Panc1 (cell line): ENCODE measurements at regions not wholly inside any gene's neighbourhood (a gene's known extent, or its start where the extent isn't known, plus 50 kb on each side); places are given as distances from the start of the nearest gene placed in this dataset.

Experiments used
- ATAC-seq: fragments of 200-7000 bp; cut with Tn5 transposase; 2 replicates; pipeline ENCODE4 v1.9.1; 2020; ENCODE audit warnings: mild to moderate bottlenecking, moderate library complexity
- BruUV-seq: library from RNA; stranded (reverse); fragments of 400-500 nt; replicated peaks from 2 replicates; lab custom pipeline; 2021; lab: Mats Ljungman, UMichigan
- CTCF ChIA-PET: fragments of 300-600 bp; sonication (Branson Sonifier 250); formaldehyde crosslinking; loops from one replicate; lab custom pipeline; 2022; ENCODE audit warnings: antibody characterized with exemption; lab: Charles Lee
- POLR2A ChIA-PET: fragments of 300-600 bp; sonication (Branson Sonifier 250); formaldehyde crosslinking; loops from one replicate; lab custom pipeline; 2022; ENCODE audit warnings: antibody characterized with exemption; lab: Charles Lee
- DNase-seq: peaks from one replicate; pipeline ENCODE4 v3.0.0-alpha.2; 2010; ENCODE audit warnings: low read depth, low spot score
- H3K27ac ChIP-seq: 2 replicates; pipeline ENCODE4 v1.5.1; 2011; ENCODE audit warnings: mild to moderate bottlenecking, low read length, inconsistent platforms
- H3K27me3 ChIP-seq: fragments of 200-500 bp; sonication (Bioruptor generic); 2 replicates; pipeline ENCODE4 v1.6.0; 2014; ENCODE audit warnings: low read length, inconsistent platforms; ENCODE audit not compliant: control insufficient read depth, insufficient read depth
- H3K36me3 ChIP-seq: fragments of 200-500 bp; sonication (Bioruptor generic); 2 replicates; pipeline ENCODE4 v1.5.1; 2014; ENCODE audit warnings: inconsistent platforms, mild to moderate bottlenecking, low read length, moderate library complexity; ENCODE audit not compliant: control insufficient read depth, insufficient read depth
- H3K4me1 ChIP-seq: 2 replicates; pipeline ENCODE4 v1.5.1; 2011; ENCODE audit warnings: inconsistent platforms, mild to moderate bottlenecking, low read length, moderate library complexity; ENCODE audit not compliant: control insufficient read depth, insufficient read depth
- H3K4me3 ChIP-seq, 2 experiments: 2 replicates each; pipeline ENCODE4 v1.5.1; 2011 to 2012; ENCODE audit warnings: low read depth in 2 of 2, low read length in 2 of 2, mild to moderate bottlenecking in 2 of 2, inconsistent platforms in 1 of 2, moderate library complexity in 1 of 2
- H3K9me3 ChIP-seq: fragments of 200-500 bp; sonication (Bioruptor generic); 2 replicates; pipeline ENCODE4 v1.5.1; 2014; ENCODE audit warnings: low read depth, mild to moderate bottlenecking, inconsistent platforms, low read length, moderate library complexity; ENCODE audit not compliant: control insufficient read depth, insufficient read depth
- POLR2AphosphoS5 ChIP-seq: IDR thresholded peaks from 2 replicates; pipeline ENCODE4 v1.6.1; 2012; ENCODE audit warnings: mild to moderate bottlenecking, low read depth, low read length, moderate library complexity
- SIN3A ChIP-seq: IDR thresholded peaks from 2 replicates; pipeline ENCODE4 v1.6.1; 2012; ENCODE audit warnings: low read depth, mild to moderate bottlenecking, low read length, moderate library complexity, borderline replicate concordance; ENCODE audit not compliant: insufficient read depth
- TCF7L2 ChIP-seq: IDR thresholded peaks from 2 replicates; pipeline ENCODE4 v1.6.1; 2011; ENCODE audit warnings: mild to moderate bottlenecking, low read depth, low read length, inconsistent platforms
- in situ Hi-C: cut with HindIII; loops from 2 replicates; pipeline ENCODE4 v1.10.0; 2016; ENCODE audit warnings: low sequenced_read_pairs, low pct_unique_long_range_greater_than_20kb
- intact Hi-C: fragments of 100-400 bp; cut with micrococcal nuclease; formaldehyde crosslinking; loops from one replicate; pipeline ENCODE4 v1.10.0; 2022; ENCODE audit not compliant: unreplicated experiment
- TF ChIP-seq, protein P1 (sequence below): fragments of 450-650 bp; IDR thresholded peaks from 2 replicates; pipeline ENCODE4 v1.5.1; 2017; ENCODE audit warnings: mild to moderate bottlenecking
- TF ChIP-seq, protein P2 (sequence below), 2 experiments: IDR thresholded peaks; 2 replicates each; pipeline ENCODE4 v1.6.1; 2011 to 2012; ENCODE audit warnings: low read depth in 2 of 2, control low read depth in 1 of 2, low read length in 1 of 2, mild to moderate bottlenecking in 1 of 2, moderate library complexity in 1 of 2; ENCODE audit not compliant: insufficient read depth in 1 of 2

DNA sequence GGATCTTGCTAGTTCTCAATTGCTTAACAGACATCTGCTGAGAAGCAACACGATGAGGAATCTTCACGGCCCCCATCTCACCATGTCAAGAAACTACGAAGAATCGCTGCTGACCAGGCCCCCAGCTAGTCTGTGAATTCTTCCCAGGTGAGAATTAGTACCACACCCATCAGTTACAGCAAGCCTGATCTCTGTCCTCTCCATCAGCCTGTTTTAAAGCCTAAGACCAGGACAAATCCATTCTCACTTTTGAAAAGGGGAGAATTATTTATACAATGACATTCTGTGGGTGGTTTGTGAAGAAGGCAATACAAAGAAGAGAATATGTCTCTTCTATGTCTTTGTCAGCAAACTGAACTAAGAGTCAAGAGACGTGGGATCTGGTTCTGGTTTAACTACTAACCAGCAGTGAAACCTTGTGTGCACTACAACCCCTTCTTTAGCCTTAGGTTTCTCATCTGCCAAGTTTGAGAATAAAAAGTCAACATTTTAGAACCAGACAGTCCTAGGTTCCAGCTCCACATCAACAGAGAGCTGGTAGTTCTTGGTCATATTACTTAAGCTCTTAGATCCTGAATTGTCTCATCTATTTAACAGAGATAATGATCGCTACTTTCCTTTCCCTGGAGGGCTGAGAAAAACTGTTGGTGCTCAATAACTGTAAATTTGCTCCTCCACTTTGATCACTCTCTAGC is 160.4 kb upstream of the RORA start:
- H3K9me3 ChIP-seq: peaks cover 2% of the 10 kb centered on the region; the same call in 1 of the 2 replicates
- no peak for ATAC-seq
- DNase-seq: no peak
- H3K27me3 ChIP-seq: no peaks in the 10 kb centered on the region
- no peak overlapping the region for H3K4me3 ChIP-seq
- no peak overlapping the region for H3K27ac ChIP-seq
- no TSS peak for BruUV-seq
- no peaks in the 10 kb centered on the region for H3K36me3 ChIP-seq
- intact Hi-C loops (no loop called here), in situ Hi-C loops (no loop called here)
- CTCF ChIA-PET: interaction anchor here (0.7 kb wide), 1 partner anchor 56 kb away, joined by 3 read pairs; no protein-coding TSS in a partner anchor
- TF ChIP-seq TCF7L2 (no peak), POLR2AphosphoS5 (no peak), SIN3A (no peak)
- TF ChIP-seq, protein P1, sequence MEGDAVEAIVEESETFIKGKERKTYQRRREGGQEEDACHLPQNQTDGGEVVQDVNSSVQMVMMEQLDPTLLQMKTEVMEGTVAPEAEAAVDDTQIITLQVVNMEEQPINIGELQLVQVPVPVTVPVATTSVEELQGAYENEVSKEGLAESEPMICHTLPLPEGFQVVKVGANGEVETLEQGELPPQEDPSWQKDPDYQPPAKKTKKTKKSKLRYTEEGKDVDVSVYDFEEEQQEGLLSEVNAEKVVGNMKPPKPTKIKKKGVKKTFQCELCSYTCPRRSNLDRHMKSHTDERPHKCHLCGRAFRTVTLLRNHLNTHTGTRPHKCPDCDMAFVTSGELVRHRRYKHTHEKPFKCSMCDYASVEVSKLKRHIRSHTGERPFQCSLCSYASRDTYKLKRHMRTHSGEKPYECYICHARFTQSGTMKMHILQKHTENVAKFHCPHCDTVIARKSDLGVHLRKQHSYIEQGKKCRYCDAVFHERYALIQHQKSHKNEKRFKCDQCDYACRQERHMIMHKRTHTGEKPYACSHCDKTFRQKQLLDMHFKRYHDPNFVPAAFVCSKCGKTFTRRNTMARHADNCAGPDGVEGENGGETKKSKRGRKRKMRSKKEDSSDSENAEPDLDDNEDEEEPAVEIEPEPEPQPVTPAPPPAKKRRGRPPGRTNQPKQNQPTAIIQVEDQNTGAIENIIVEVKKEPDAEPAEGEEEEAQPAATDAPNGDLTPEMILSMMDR: no peak
- TF ChIP-seq, protein P2, sequence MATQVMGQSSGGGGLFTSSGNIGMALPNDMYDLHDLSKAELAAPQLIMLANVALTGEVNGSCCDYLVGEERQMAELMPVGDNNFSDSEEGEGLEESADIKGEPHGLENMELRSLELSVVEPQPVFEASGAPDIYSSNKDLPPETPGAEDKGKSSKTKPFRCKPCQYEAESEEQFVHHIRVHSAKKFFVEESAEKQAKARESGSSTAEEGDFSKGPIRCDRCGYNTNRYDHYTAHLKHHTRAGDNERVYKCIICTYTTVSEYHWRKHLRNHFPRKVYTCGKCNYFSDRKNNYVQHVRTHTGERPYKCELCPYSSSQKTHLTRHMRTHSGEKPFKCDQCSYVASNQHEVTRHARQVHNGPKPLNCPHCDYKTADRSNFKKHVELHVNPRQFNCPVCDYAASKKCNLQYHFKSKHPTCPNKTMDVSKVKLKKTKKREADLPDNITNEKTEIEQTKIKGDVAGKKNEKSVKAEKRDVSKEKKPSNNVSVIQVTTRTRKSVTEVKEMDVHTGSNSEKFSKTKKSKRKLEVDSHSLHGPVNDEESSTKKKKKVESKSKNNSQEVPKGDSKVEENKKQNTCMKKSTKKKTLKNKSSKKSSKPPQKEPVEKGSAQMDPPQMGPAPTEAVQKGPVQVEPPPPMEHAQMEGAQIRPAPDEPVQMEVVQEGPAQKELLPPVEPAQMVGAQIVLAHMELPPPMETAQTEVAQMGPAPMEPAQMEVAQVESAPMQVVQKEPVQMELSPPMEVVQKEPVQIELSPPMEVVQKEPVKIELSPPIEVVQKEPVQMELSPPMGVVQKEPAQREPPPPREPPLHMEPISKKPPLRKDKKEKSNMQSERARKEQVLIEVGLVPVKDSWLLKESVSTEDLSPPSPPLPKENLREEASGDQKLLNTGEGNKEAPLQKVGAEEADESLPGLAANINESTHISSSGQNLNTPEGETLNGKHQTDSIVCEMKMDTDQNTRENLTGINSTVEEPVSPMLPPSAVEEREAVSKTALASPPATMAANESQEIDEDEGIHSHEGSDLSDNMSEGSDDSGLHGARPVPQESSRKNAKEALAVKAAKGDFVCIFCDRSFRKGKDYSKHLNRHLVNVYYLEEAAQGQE (IDR thresholded peaks at IDR 0.05; ENCODE audit: insufficient read depth in 1 of 2, low read depth in 2 of 2, low read length in 1 of 2): no peak
- H3K4me1 ChIP-seq: no peaks in the 10 kb centered on the region
- POLR2A ChIA-PET: interaction anchor here (0.6 kb wide), 1 partner anchor 125 kb away, joined by 4 read pairs; no protein-coding TSS in a partner anchor

DNA sequence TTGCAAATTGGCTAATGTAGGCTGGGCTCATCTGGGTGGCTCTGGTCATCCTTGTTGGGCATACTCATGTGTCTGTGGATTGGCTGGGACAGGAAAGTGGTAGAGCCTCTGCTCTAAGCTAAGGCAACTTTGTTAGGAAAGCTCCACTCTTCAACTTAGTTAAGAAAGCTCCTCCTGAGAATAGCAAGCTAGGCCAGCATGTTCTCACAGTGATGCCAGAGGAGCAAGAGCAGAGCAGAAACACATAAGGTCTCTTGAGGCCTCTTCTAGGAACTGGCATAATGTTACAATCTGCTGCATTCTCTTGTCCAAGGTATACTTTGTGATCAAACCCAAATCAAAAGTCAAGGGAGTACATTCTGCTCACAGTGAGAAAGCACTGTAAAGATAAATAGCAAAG is 158.6 kb upstream of the RORA start:
- POLR2A ChIA-PET: no interaction called here
- DNase-seq (no peak), ATAC-seq (no peak)
- no peaks in the 10 kb centered on the region for H3K36me3 ChIP-seq
- H3K27ac ChIP-seq: no peak overlapping the region
- H3K4me1 ChIP-seq: no peaks in the 10 kb centered on the region
- H3K27me3 ChIP-seq: no peaks in the 10 kb centered on the region
- BruUV-seq: no TSS peak
- no peak overlapping the region for H3K4me3 ChIP-seq
- intact Hi-C loops (no loop called here), in situ Hi-C loops (no loop called here)
- CTCF ChIA-PET: no interaction called here
- peaks cover 2% of the 10 kb centered on the region; the same call in 1 of the 2 replicates for H3K9me3 ChIP-seq
- TF ChIP-seq, protein P2 (IDR thresholded peaks at IDR 0.05; ENCODE audit: insufficient read depth in 1 of 2, low read depth in 2 of 2, low read length in 1 of 2): no peak
